A549 (cell line): ENCODE measurements at regions not wholly inside any gene's neighbourhood (a gene's known extent, or its start where the extent isn't known, plus 50 kb on each side); places are given as distances from the start of the nearest gene placed in this dataset.

Experiments
- ATAC-seq, 2 experiments: fragments of 200-7000 bp in 1 of 2; fragments of >200 bp in 1 of 2; cut with Nextera tagmentation in 1 of 2; cut with Tn5 transposase in 1 of 2; 3 replicates each; pipeline versions ENCODE4 v1.8.0 to v1.9.1; 2018 to 2020; ENCODE audit warnings: mild to moderate bottlenecking in 1 of 2, moderate library complexity in 1 of 2
- CTCF ChIA-PET: fragments of 300-600 bp; sonication (Branson Sonifier 250); formaldehyde crosslinking; extraction: SDS; loops from one replicate; lab custom pipeline; 2021; ENCODE audit warnings: antibody characterized with exemption, inconsistent platforms; lab: Yijun Ruan, JAX
- POLR2A ChIA-PET: fragments of 350-600 bp; formaldehyde crosslinking; extraction: SDS; loops from one replicate; lab custom pipeline; 2021; ENCODE audit warnings: antibody characterized with exemption, inconsistent platforms; lab: Yijun Ruan, JAX
- DNase-seq, 2 experiments: peaks; one replicate each; pipeline versions ENCODE4 v3.0.0 to v3.0.0-alpha.2; 2011 to 2016; ENCODE audit warnings: low read depth in 1 of 2, low spot score in 1 of 2
- FAIRE-seq: peaks from 2 replicates; lab custom pipeline; 2011; peaks lifted over from hg19 to GRCh38; lab: Jason Lieb, UNC
- H3K27ac ChIP-seq, 2 experiments: fragments of >200 bp; sonication (Bioruptor Twin); formaldehyde crosslinking; 3 replicates each; pipeline ENCODE4 v1.5.1; 2016 to 2017
- H3K4me1 ChIP-seq: fragments of >200 bp; sonication (Bioruptor Twin); formaldehyde crosslinking; 3 replicates; pipeline ENCODE4 v1.6.1; 2016
- H3K4me2 ChIP-seq: fragments of >200 bp; sonication (Bioruptor Twin); formaldehyde crosslinking; 3 replicates; pipeline ENCODE4 v1.6.1; 2016
- H3K4me3 ChIP-seq: fragments of >200 bp; sonication (Bioruptor Twin); formaldehyde crosslinking; 3 replicates; pipeline ENCODE4 v1.5.1; 2016
- H3K9me3 ChIP-seq: fragments of >200 bp; sonication (Bioruptor Twin); formaldehyde crosslinking; 3 replicates; pipeline ENCODE4 v1.6.1; 2016
- CBX2 ChIP-seq: fragments of 200-600 bp; sonication (generic); IDR thresholded peaks from 2 replicates; pipeline ENCODE4 v1.6.1; 2016; ENCODE audit warnings: low read depth, mild to moderate bottlenecking, borderline replicate concordance
- CBX8 ChIP-seq: fragments of 200-600 bp; sonication (generic); IDR thresholded peaks from 2 replicates; pipeline ENCODE4 v1.6.1; 2016
- CEBPB ChIP-seq, 2 experiments: fragments of >200 bp in 1 of 2; sonication (Bioruptor Twin) in 1 of 2; formaldehyde crosslinking in 1 of 2; IDR thresholded peaks; 2 replicates each; pipeline ENCODE4 v1.6.1; 2012 to 2016
- CHD4 ChIP-seq: fragments of 200-600 bp; sonication (generic); IDR thresholded peaks from 2 replicates; pipeline ENCODE4 v1.6.1; 2016; ENCODE audit warnings: antibody characterized with exemption, mild to moderate bottlenecking, borderline replicate concordance
- EHMT2 ChIP-seq: fragments of 200-600 bp; sonication (generic); IDR thresholded peaks from 2 replicates; pipeline ENCODE4 v1.6.1; 2016; ENCODE audit warnings: antibody characterized with exemption, low read depth, mild to moderate bottlenecking, moderate library complexity
- EP300 ChIP-seq, 2 experiments: fragments of >200 bp; sonication (Bioruptor Twin); formaldehyde crosslinking; IDR thresholded peaks; 2 replicates in 1 of 2; 3 replicates in 1 of 2; pipeline ENCODE4 v1.6.1; 2016 to 2017
- ESRRA ChIP-seq: fragments of 150-350 bp; IDR thresholded peaks from 2 replicates; pipeline ENCODE4 v1.6.1; 2014; ENCODE audit warnings: mild to moderate bottlenecking, low read length, borderline replicate concordance
- FOSB ChIP-seq: fragments of 250-450 bp; sonication (Bioruptor Pico); IDR thresholded peaks from 2 replicates; pipeline ENCODE4 v1.5.0; 2020; ENCODE audit warnings: mild to moderate bottlenecking, moderate library complexity
- FOXS1 ChIP-seq: fragments of 250-450 bp; sonication (Bioruptor Pico); IDR thresholded peaks from 2 replicates; pipeline ENCODE4 v1.5.0; 2020; ENCODE audit warnings: mild to moderate bottlenecking, moderate library complexity
- HMGXB4 ChIP-seq: fragments of 250-450 bp; sonication (Bioruptor Pico); IDR thresholded peaks from 2 replicates; pipeline ENCODE4 v1.5.0; 2021; ENCODE audit warnings: mild to moderate bottlenecking, moderate library complexity, borderline replicate concordance
- HOXA7 ChIP-seq: fragments of 250-450 bp; sonication (Bioruptor Pico); IDR thresholded peaks from 2 replicates; pipeline ENCODE4 v1.5.0; 2020; ENCODE audit warnings: mild to moderate bottlenecking, moderate library complexity
- HOXB5 ChIP-seq: fragments of 250-450 bp; sonication (Bioruptor Pico); IDR thresholded peaks from 2 replicates; pipeline ENCODE4 v1.5.0; 2020; ENCODE audit warnings: mild to moderate bottlenecking, moderate library complexity
- NR3C1 ChIP-seq: fragments of >200 bp; sonication (Bioruptor Twin); formaldehyde crosslinking; IDR thresholded peaks from 3 replicates; pipeline ENCODE4 v1.6.1; 2017
- PHF8 ChIP-seq: fragments of 200-600 bp; sonication (generic); IDR thresholded peaks from 2 replicates; pipeline ENCODE4 v1.6.1; 2016; ENCODE audit warnings: low read depth, mild to moderate bottlenecking, antibody characterized with exemption, moderate library complexity, borderline replicate concordance
- POLR2AphosphoS2 ChIP-seq: conservative IDR thresholded peaks from 2 replicates; pipeline ENCODE4 v1.6.1; 2012; ENCODE audit warnings: low read length, improper control_type of control experiment, inconsistent platforms
- RAD21 ChIP-seq, 2 experiments: fragments of >200 bp in 1 of 2; sonication (Bioruptor Twin) in 1 of 2; formaldehyde crosslinking in 1 of 2; IDR thresholded peaks in 1 of 2; conservative IDR thresholded peaks in 1 of 2; 2 replicates in 1 of 2; 3 replicates in 1 of 2; pipeline ENCODE4 v1.6.1; 2012 to 2018; ENCODE audit warnings: inconsistent platforms in 1 of 2
- RARB ChIP-seq: fragments of 250-450 bp; sonication (Bioruptor Pico); IDR thresholded peaks from 2 replicates; pipeline ENCODE4 v1.8.0; 2021; ENCODE audit warnings: mild to moderate bottlenecking, moderate library complexity
- REST ChIP-seq: fragments of 200-600 bp; sonication (generic); IDR thresholded peaks from 2 replicates; pipeline ENCODE4 v1.6.1; 2016; ENCODE audit warnings: antibody characterized with exemption, mild to moderate bottlenecking, moderate library complexity
- RNF2 ChIP-seq: fragments of 200-600 bp; sonication (generic); IDR thresholded peaks from 2 replicates; pipeline ENCODE4 v1.6.1; 2016; ENCODE audit warnings: low read depth, mild to moderate bottlenecking, antibody characterized with exemption, moderate library complexity, borderline replicate concordance
- SMC3 ChIP-seq: fragments of >200 bp; sonication (Bioruptor Twin); formaldehyde crosslinking; IDR thresholded peaks from 3 replicates; pipeline ENCODE4 v1.6.1; 2018; ENCODE audit warnings: inconsistent platforms
- SREBF2 ChIP-seq: fragments of 450-650 bp; IDR thresholded peaks from 2 replicates; pipeline ENCODE4 v1.6.1; 2014; ENCODE audit warnings: mild to moderate bottlenecking, moderate library complexity
- TFCP2L1 ChIP-seq: fragments of 250-450 bp; sonication (Bioruptor Pico); IDR thresholded peaks from 2 replicates; pipeline ENCODE4 v1.5.0; 2021; ENCODE audit warnings: mild to moderate bottlenecking
- TP53 ChIP-seq: fragments of 250-450 bp; sonication (Bioruptor Pico); IDR thresholded peaks from 2 replicates; pipeline ENCODE4 v1.5.0; 2021; ENCODE audit warnings: mild to moderate bottlenecking, moderate library complexity
- USF2 ChIP-seq: fragments of 450-650 bp; IDR thresholded peaks from 2 replicates; pipeline ENCODE4 v1.6.1; 2014; ENCODE audit warnings: antibody characterized with exemption
- ZFP36 ChIP-seq: fragments of 450-650 bp; IDR thresholded peaks from 2 replicates; pipeline ENCODE4 v1.6.1; 2014; ENCODE audit warnings: borderline replicate concordance; ENCODE audit not compliant: partially characterized antibody
- ZSCAN20 ChIP-seq: fragments of 250-450 bp; sonication (Bioruptor Pico); IDR thresholded peaks from 2 replicates; pipeline ENCODE4 v1.8.0; 2022; ENCODE audit warnings: mild to moderate bottlenecking, moderate library complexity
- WGBS: methylation state at CpG from one replicate; pipeline ENCODE4 v1.1.6; 2017; ENCODE audit errors: missing lambda C conversion rate; 5-methylcytosine and 5-hydroxymethylcytosine counted together

GRCh38 chr5:111847052-111847925, 90.3 kb upstream of the NREP start (continued):
- TF ChIP-seq REST (no peak), TP53 (CRISPR knock-in tag) (no peak), HOXA7 (CRISPR knock-in tag) (no peak), ZSCAN20 (CRISPR knock-in tag) (no peak)

- ChIA-PET CTCF (interaction anchor here (0.6 kb wide), 1 partner anchor 238 kb away, joined by 4 read pairs; no protein-coding TSS in a partner anchor), POLR2A (no interaction called here)
- Histone ChIP-seq H3K4me3 (no peak overlapping the region), H3K9me3 (no peaks in the 10 kb centered on the region), H3K4me2 (no peak overlapping the region), H3K27ac (no peak overlapping the region), H3K4me1 (no peaks in the 10 kb centered on the region)
- DNase-seq (no peak), ATAC-seq (no peak), FAIRE-seq (no peak)
- TF ChIP-seq NR3C1 (no peak), ZFP36 (no peak), TFCP2L1 (CRISPR knock-in tag) (no peak), HOXA7 (CRISPR knock-in tag) (no peak)
- WGBS = 53% methylated on average over 6 of the region's 6 CpGs
Observed at GRCh38 chr5:111840036-111840674, 83.2 kb upstream of the NREP start.

- no peak overlapping the region for H3K4me3 ChIP-seq
- no peak for ATAC-seq
- no peak for DNase-seq
- no peak for FAIRE-seq
- no peak for TF ChIP-seq RARB
- TF ChIP-seq PHF8 = no peak
- TF ChIP-seq NR3C1 = no peak
- TF ChIP-seq CBX2 = no peak
- TF ChIP-seq CEBPB (IDR thresholded peaks at IDR 0.05) = no peak
- no peak for TF ChIP-seq USF2
- no peak for TF ChIP-seq EP300 (IDR thresholded peaks at IDR 0.05)
- no peak for TF ChIP-seq SREBF2
- TF ChIP-seq POLR2AphosphoS2 = no peak
- no peak for TF ChIP-seq CBX8
- TF ChIP-seq CHD4 = no peak
- TF ChIP-seq HOXB5 = no peak
- no peak for TF ChIP-seq FOSB
- no peak for TF ChIP-seq RNF2
- TF ChIP-seq FOXS1 = no peak
- TF ChIP-seq ESRRA = no peak
- no peak for TF ChIP-seq RAD21 (conservative IDR thresholded peaks at IDR 0.05 in 1 of 2, IDR thresholded peaks at IDR 0.05 in 1 of 2)
- TF ChIP-seq SMC3 = no peak
- TF ChIP-seq EHMT2 = no peak
- no peak for TF ChIP-seq HMGXB4 (CRISPR knock-in tag)
- TF ChIP-seq, all 56 proteins: peak for 0
- Histone ChIP-seq H3K27ac (no peak overlapping the region), H3K4me2 (no peak overlapping the region), H3K4me1 (no peaks in the 10 kb centered on the region), H3K9me3 (no peaks in the 10 kb centered on the region)
- ChIA-PET POLR2A (no interaction called here), CTCF (interaction anchor here (0.6 kb wide), 1 partner anchor 237 kb away, joined by 4 read pairs; no protein-coding TSS in a partner anchor)
- WGBS = 25% methylated on average over 3 of the region's 3 CpGs
Observed at GRCh38 chr5:111839438-111839837, 82.4 kb upstream of the NREP start.
